Bronchial epithelial cell (primary cell): ENCODE measurements at regions not wholly inside any gene's neighbourhood (a gene's known extent, or its start where the extent isn't known, plus 50 kb on each side); places are given as distances from the start of the nearest gene placed in this dataset.

Source experiments
- DNase-seq: peaks from one replicate; pipeline ENCODE4 v3.0.0-alpha.2; 2010; ENCODE audit warnings: low read depth
- FAIRE-seq: peaks from 2 replicates; lab custom pipeline; 2011; peaks lifted over from hg19 to GRCh38; lab: Jason Lieb, UNC
- H3K27me3 ChIP-seq: 2 replicates; pipeline ENCODE4 v1.5.1; 2011; ENCODE audit warnings: low read length; ENCODE audit not compliant: control insufficient read depth, insufficient read depth
- H3K36me3 ChIP-seq: 2 replicates; pipeline ENCODE4 v1.5.1; 2011; ENCODE audit warnings: low read length; ENCODE audit not compliant: control insufficient read depth, insufficient read depth
- H3K4me3 ChIP-seq: 2 replicates; pipeline ENCODE4 v1.5.1; 2011; ENCODE audit warnings: mild to moderate bottlenecking, low read depth, low read length, control low read depth
- CTCF ChIP-seq: IDR thresholded peaks from 2 replicates; pipeline ENCODE4 v1.5.1; 2011; ENCODE audit warnings: mild to moderate bottlenecking, moderate library complexity, low read length, control low read depth, inconsistent platforms; ENCODE audit not compliant: insufficient read depth, severe bottlenecking

GRCh38 chr16:47780213-47780875 lies 319.2 kb downstream of the PHKB start:
- Histone ChIP-seq H3K4me3 (no peak overlapping the region), H3K36me3 (no peaks in the 10 kb centered on the region), H3K27me3 (no peaks in the 10 kb centered on the region)
- TF ChIP-seq CTCF = no peak
- DNase-seq (no peak), FAIRE-seq (no peak)

GRCh38 chr16:47779201-47780016 lies 318.3 kb downstream of the PHKB start:
- Histone ChIP-seq H3K4me3 (no peak overlapping the region), H3K36me3 (no peaks in the 10 kb centered on the region), H3K27me3 (no peaks in the 10 kb centered on the region)
- FAIRE-seq = no peak
- no peak for DNase-seq
- TF ChIP-seq CTCF = no peak

- TF ChIP-seq CTCF = no peak
- DNase-seq (no peak), FAIRE-seq (no peak)
- Histone ChIP-seq H3K27me3 (no peaks in the 10 kb centered on the region), H3K36me3 (no peaks in the 10 kb centered on the region), H3K4me3 (no peak overlapping the region)
Observed at GRCh38 chr16:47778106-47778801, 317.1 kb downstream of the PHKB start.

- no peak for FAIRE-seq
- Histone ChIP-seq H3K36me3 (no peaks in the 10 kb centered on the region), H3K4me3 (no peak overlapping the region), H3K27me3 (no peaks in the 10 kb centered on the region)
- DNase-seq = peak; percentile 69
- no peak for TF ChIP-seq CTCF
Observed at GRCh38 chr16:47777220-47777619, 316.1 kb downstream of the PHKB start.

GRCh38 chr16:47774661-47775060 lies 313.5 kb downstream of the PHKB start:
- no peaks in the 10 kb centered on the region for H3K36me3 ChIP-seq
- TF ChIP-seq CTCF = peak; percentile 46
- no peak overlapping the region for H3K4me3 ChIP-seq
- DNase-seq (peak; percentile 80), FAIRE-seq (no peak)
- no peaks in the 10 kb centered on the region for H3K27me3 ChIP-seq
